ENCODE measurements at regions not wholly inside any gene's neighbourhood (a gene's known extent, or its start where the extent isn't known, plus 50 kb on each side); places are given as distances from the start of the nearest gene placed in this dataset.

- intact Hi-C loops (cut with DNase I) = no loop called here
Observed at GRCh38 chr1:239237912-239238311, 148.5 kb upstream of the CHRM3 start.

GRCh38 chr1:239233626-239234025 is 152.7 kb upstream of the CHRM3 start:
- WGBS, 4 donors = 58 to 66% (median 61%) methylated on average over 2 of the region's 2 CpGs
- H3K27ac ChIP-seq = no peak overlapping the region
- no peak overlapping the region for H3K4me3 ChIP-seq
- no peaks in the 10 kb centered on the region for H3K27me3 ChIP-seq
- no peak for DNase-seq
- no peak for TF ChIP-seq POLR2A (IDR thresholded peaks at IDR 0.05)
- TF ChIP-seq CTCF (IDR thresholded peaks at IDR 0.05) = no peak
- H3K36me3 ChIP-seq (replicated peaks in 1 of 2) = no peaks in the 10 kb centered on the region
- no peaks in the 10 kb centered on the region for H3K4me1 ChIP-seq (replicated peaks in 1 of 2)
- no peaks in the 10 kb centered on the region for H3K9me3 ChIP-seq (replicated peaks in 1 of 3)
- intact Hi-C loops (cut with DNase I) = no loop called here

More at GRCh38 chr1:239237912-239238311, 148.5 kb upstream of the CHRM3 start:
- no peaks in the 10 kb centered on the region for H3K9me3 ChIP-seq (replicated peaks in 1 of 3)
- no peak for DNase-seq
- WGBS, 4 donors = 79 to 83% (median 82%) methylated on average over 9 of the region's 9 CpGs
- no peaks in the 10 kb centered on the region for H3K27me3 ChIP-seq
- no peak overlapping the region for H3K4me3 ChIP-seq
- H3K4me1 ChIP-seq (replicated peaks in 1 of 2) = no peaks in the 10 kb centered on the region
- H3K36me3 ChIP-seq (replicated peaks in 1 of 2) = no peaks in the 10 kb centered on the region
- no peak overlapping the region for H3K27ac ChIP-seq
- TF ChIP-seq CTCF (IDR thresholded peaks at IDR 0.05) (no peak), POLR2A (IDR thresholded peaks at IDR 0.05) (no peak)

GRCh38 chr1:239232921-239233320 is 153.4 kb upstream of the CHRM3 start:
- Histone ChIP-seq H3K4me3 (no peak overlapping the region), H3K27me3 (no peaks in the 10 kb centered on the region), H3K4me1 (replicated peaks in 1 of 2) (no peaks in the 10 kb centered on the region), H3K27ac (no peak overlapping the region), H3K9me3 (replicated peaks in 1 of 3) (no peaks in the 10 kb centered on the region), H3K36me3 (replicated peaks in 1 of 2) (no peaks in the 10 kb centered on the region)
- 90 to 95% (median 93%) methylated on average over 2 of the region's 2 CpGs for WGBS, 4 donors
- no peak for DNase-seq
- TF ChIP-seq POLR2A (IDR thresholded peaks at IDR 0.05) = no peak
- TF ChIP-seq CTCF (IDR thresholded peaks at IDR 0.05) = no peak
- intact Hi-C loops (cut with DNase I) = no loop called here

GRCh38 chr1:239228451-239228850 is 157.9 kb upstream of the CHRM3 start:
- no peaks in the 10 kb centered on the region for H3K27me3 ChIP-seq
- DNase-seq = no peak
- H3K9me3 ChIP-seq (replicated peaks in 1 of 3) = no peaks in the 10 kb centered on the region
- H3K27ac ChIP-seq = no peak overlapping the region
- H3K4me3 ChIP-seq = no peak overlapping the region
- no peaks in the 10 kb centered on the region for H3K36me3 ChIP-seq (replicated peaks in 1 of 2)
- H3K4me1 ChIP-seq (replicated peaks in 1 of 2) = no peaks in the 10 kb centered on the region
- intact Hi-C loops (cut with DNase I) = no loop called here
- TF ChIP-seq CTCF (IDR thresholded peaks at IDR 0.05) (no peak), POLR2A (IDR thresholded peaks at IDR 0.05) (no peak)

Measured in adrenal gland (tissue), 9 donors.